Heart left ventricle (tissue), 13 donors: ENCODE measurements at regions not wholly inside any gene's neighbourhood (a gene's known extent, or its start where the extent isn't known, plus 50 kb on each side); places are given as distances from the start of the nearest gene placed in this dataset.

ENCODE experiments used
- CTCF ChIP-seq, 12 donors: fragments of 200-600 bp; sonication (generic) in 4 of 12; IDR thresholded peaks; one replicate each; pipeline versions ENCODE4 v1.5.0 to v1.8.0; 2018 to 2022; ENCODE audit warnings: antibody characterized with exemption in 12 of 12, mild to moderate bottlenecking in 5 of 12
- POLR2A ChIP-seq, 2 donors: fragments of 450-650 bp; IDR thresholded peaks; one replicate each; pipeline ENCODE4 v1.6.1; 2017; ENCODE audit warnings: antibody characterized with exemption in 2 of 2, mild to moderate bottlenecking in 2 of 2, moderate library complexity in 2 of 2
- donor health status: ischemic (EF 13 %, LVEDD 7.1; RV severe dilation, severe dysfunction).
- donor health status: DM: no; HTN: yes; CAD: no.
- donor health status: DM: no; HTN: no; CAD: no.
- donor health status: ischemic (EF 25% LVEDD 6.9; RV normal size, moderate dysfunction).
- donor health status: ischemic (EF 25% LVEDD 5.7; RV mildly dilated, moderate dysfunction).
- donor health status: ischemic (EF 35%, LVEDD 5.7; RV mildly dilated, moderate dysfunction).
- donor health status: nonischemic (EF 11% LVEDD 7.7; RV severe dilation, severe dysfunction).
- donor health status: DM: yes; HTN: yes; CAD: no.
- donor health status: PGD.
- donor health status: ischemic (EF 29% LVEDD 5.4; RV normal size, mild dysfunction).
- donor health status: nonischemic (EF 23%, LVEDD 6.1; RV moderate dilation, normal function).

- TF ChIP-seq CTCF (IDR thresholded peaks at IDR 0.05), result no peak
- no peak for TF ChIP-seq POLR2A (IDR thresholded peaks at IDR 0.05)
Observed at GRCh38 chr10:78752708-78753107, 316.1 kb upstream of the ZMIZ1 start.
